HG03025 (cell line): ENCODE measurements at regions not wholly inside any gene's neighbourhood (a gene's known extent, or its start where the extent isn't known, plus 50 kb on each side); places are given as distances from the start of the nearest gene placed in this dataset.

Experiments used
- ATAC-seq: cut with Tn5 transposase; IDR thresholded peaks from one replicate; pipeline ENCODE4 v1.9.1; 2021; ENCODE audit warnings: mild to moderate bottlenecking, moderate library complexity; ENCODE audit not compliant: unreplicated experiment, low FRiP score

DNA sequence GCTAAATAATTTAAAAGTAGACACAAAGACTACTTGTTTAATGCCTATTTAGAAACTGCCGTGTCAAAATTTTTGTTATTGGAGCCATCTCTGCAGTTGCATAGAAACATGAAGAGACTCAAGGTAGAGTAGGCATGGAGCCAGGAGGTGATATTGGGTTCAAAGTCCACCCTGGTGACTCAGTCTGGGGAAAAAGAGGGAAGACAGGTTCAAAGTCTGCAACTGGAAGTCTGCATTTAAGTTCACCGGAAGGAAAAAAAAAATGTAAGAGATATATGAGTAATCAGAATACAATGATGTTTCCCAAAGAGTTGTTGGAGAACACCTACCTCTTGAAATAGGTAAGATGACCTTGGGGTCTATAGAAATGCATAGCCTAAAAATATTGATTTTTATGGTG lies 67.4 kb upstream of the QRFPR start:
- no peak for ATAC-seq

DNA sequence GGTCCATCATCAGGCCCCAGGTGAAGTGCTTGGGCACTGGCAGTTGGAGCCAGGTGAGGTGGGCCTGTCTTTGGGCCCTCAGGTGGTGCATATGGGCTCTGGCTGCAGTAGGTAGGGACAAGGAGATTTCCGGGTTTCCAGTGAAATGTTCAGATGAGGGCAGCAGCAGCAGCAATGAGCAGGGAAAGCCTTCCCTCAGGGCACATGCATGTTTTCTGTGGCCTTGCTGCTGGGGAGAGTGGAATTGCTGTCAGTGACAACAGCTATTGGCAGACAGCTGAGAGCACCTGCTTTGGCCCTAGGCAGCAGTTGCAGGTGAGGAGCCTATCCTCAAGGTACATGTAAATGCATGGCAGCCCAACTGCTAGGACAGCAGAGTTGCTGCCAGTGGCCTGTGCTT lies 58.9 kb upstream of the QRFPR start:
- no peak for ATAC-seq
